Stomach smooth muscle (tissue), 2 donors: ENCODE measurements at regions not wholly inside any gene's neighbourhood (a gene's known extent, or its start where the extent isn't known, plus 50 kb on each side); places are given as distances from the start of the nearest gene placed in this dataset.

Source experiments
- H3K27ac ChIP-seq: one replicate; pipeline ENCODE4 v1.7.0; 2013; ENCODE audit warnings: mild to moderate bottlenecking, low read length, inconsistent platforms
- H3K27me3 ChIP-seq, 2 donors: one replicate each; pipeline ENCODE4 v1.7.0; 2013; ENCODE audit warnings: low read length in 2 of 2; ENCODE audit not compliant: insufficient read depth in 2 of 2, control insufficient read depth in 1 of 2
- H3K36me3 ChIP-seq, 2 donors: one replicate each; pipeline ENCODE4 v1.7.0; 2013; ENCODE audit warnings: low read length in 2 of 2; ENCODE audit not compliant: control insufficient read depth in 2 of 2, insufficient read depth in 2 of 2
- H3K4me1 ChIP-seq: one replicate; pipeline ENCODE4 v1.7.0; 2013; ENCODE audit warnings: low read length; ENCODE audit not compliant: control insufficient read depth, insufficient read depth
- H3K4me3 ChIP-seq, 2 donors: one replicate each; pipeline ENCODE4 v1.7.0; 2013; ENCODE audit warnings: low read length in 2 of 2
- H3K9ac ChIP-seq, 2 donors: one replicate each; pipeline ENCODE4 v1.7.0; 2013; ENCODE audit warnings: low read length in 2 of 2, mild to moderate bottlenecking in 1 of 2
- H3K9me3 ChIP-seq, 2 donors: one replicate each; pipeline ENCODE4 v1.7.0; 2013; ENCODE audit warnings: low read length in 2 of 2; ENCODE audit not compliant: control insufficient read depth in 2 of 2
- donor health status: healthy.
- donor health status: Pancreatic carcinoma.

DNA sequence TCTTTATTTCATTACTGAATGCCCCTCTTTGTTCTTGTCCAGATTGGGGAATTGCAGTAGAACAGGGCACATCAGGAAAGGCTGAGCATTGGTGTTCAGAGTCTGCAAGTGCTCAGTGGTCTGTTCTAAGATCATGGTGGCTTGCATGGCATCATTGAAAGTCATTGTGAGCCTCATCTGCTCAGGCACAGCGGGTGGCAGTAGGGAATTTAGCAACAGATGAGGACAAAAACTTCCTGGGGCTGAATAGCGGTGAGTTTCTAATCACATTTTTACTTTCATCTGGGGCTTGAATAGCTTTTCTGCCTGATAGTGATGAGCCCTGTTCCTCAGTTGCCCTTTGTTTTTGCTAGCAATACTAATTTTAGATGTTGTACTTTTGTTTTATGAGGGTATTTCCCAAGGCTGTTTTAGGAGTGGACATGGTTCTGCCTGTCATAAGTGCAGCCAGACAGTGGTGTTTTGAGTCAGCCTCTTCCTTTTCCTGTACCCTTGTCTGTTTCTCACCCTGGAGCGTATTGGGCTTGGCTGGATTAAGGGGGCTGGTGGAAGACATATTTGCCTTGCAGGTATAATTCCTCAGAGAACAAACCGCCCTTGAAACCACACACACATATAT lies 127.2 kb upstream of the IL12A start:
- no peak overlapping the region for H3K9ac ChIP-seq
- H3K27me3 ChIP-seq: no peaks in the 10 kb centered on the region
- no peak overlapping the region for H3K4me3 ChIP-seq
- peak overlapping the region; percentile 19 for H3K27ac ChIP-seq
- peaks cover 45% of the 10 kb centered on the region for H3K4me1 ChIP-seq
- no peaks in the 10 kb centered on the region for H3K9me3 ChIP-seq
- H3K36me3 ChIP-seq: no peaks in the 10 kb centered on the region

DNA sequence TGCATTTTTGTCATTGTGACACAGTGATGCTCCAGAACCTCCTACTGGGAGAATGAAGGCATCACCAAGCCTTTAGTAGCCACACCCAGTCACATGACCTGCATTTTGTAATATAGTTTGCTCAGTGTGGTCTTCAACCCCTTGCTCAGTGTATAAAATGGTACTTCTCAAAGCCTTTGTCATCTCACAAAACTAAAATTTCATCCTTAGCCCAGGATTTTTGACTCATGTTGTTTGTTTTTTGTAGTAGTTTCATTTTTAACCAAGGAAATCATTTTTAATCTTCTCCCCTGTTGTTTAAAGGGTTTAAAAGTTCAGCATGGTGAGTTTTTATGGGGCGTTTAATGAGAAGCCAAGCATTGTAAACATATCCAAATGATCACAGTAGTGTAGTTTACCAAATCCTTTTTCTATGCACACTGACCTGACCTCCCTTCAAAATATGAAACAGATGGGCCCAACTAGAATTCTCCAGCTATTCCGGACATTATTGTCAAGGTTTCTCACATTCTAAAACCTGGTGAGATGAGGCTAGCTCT lies 123.5 kb upstream of the IL12A start:
- peaks cover 0 to 6% of the 10 kb centered on the region in 2 donors for H3K36me3 ChIP-seq
- peaks cover 18% of the 10 kb centered on the region for H3K4me1 ChIP-seq
- H3K9ac ChIP-seq: no peak overlapping the region
- H3K4me3 ChIP-seq: peak overlapping the region in 1 of 2 donors; percentile 16
- H3K27ac ChIP-seq: peak overlapping the region; percentile 64
- H3K9me3 ChIP-seq: no peaks in the 10 kb centered on the region
- H3K27me3 ChIP-seq: no peaks in the 10 kb centered on the region

DNA sequence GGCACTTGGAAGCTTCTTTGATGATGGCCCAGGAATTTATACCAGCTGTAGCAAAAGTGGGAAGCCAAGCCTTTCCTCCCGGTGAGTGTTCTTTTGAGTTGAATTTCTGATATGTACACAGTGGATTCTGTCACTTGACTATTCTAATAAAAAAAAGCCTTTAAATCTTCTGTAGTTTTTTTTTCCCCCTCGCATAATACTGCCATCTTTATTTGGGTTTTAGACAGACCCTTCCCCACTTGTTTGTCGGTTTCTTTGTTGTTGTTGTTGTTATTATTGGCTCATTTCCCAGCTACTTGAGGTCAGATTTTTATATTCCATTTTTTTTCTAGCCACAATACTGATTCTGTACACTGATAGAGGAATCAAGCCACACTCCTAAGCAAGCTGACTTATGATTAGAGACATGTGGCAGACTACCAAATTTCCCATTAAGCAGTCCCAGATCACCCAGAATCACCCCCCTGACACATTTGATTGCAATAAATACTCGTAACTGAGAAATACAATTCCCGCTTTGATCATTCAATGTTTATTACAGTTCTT lies 122.4 kb upstream of the IL12A start:
- Histone ChIP-seq H3K9ac (no peak overlapping the region), H3K27ac (peak overlapping the region; percentile 64), H3K9me3 (no peaks in the 10 kb centered on the region), H3K4me3 (no peak overlapping the region), H3K27me3 (no peaks in the 10 kb centered on the region), H3K4me1 (peaks cover 9% of the 10 kb centered on the region), H3K36me3 (peaks cover 0 to 6% of the 10 kb centered on the region in 2 donors)

DNA sequence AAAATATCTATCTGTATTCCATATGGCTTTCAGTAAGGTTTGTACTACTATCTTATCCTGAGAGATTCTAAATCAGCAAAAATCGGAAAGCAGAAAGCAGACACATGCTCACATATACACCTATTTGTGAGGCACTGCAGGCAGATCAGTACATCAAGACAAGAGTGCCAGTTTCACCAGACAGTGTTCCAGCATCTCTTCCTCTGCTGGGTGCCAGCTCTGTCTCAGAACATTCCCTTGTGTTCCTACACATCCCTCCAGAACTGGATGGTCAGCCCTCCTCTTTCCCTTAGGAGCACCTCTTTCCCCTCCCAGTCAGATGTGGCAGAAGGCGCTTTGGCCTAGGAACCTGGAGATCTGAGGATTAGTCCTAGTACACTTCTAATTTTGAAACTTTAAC lies 121.3 kb upstream of the IL12A start:
- no peak overlapping the region for H3K9ac ChIP-seq

DNA sequence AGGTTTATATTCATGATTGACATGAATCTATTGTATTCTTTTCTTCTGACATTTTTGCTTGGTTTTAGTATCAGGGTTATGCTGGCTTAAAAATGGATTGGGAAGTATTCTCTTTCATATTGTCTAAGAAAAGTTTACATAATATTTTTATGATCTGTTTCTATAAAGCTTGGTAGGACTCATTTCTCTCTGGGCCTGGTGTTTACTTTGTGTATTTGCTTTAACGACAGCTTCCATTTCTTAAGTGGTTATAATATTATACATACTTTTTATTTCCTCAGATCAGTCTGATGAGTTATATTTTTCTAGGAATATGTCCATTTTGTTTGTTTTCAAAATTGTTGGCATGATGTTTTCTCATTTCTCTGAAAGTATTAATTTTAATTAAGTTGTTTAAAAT lies 117.9 kb upstream of the IL12A start:
- no peak overlapping the region for H3K27ac ChIP-seq
- no peak overlapping the region for H3K4me3 ChIP-seq
- no peaks in the 10 kb centered on the region for H3K4me1 ChIP-seq
- no peak overlapping the region for H3K9ac ChIP-seq
- no peaks in the 10 kb centered on the region for H3K9me3 ChIP-seq
- H3K36me3 ChIP-seq: peaks cover 0 to 6% of the 10 kb centered on the region in 2 donors
- no peaks in the 10 kb centered on the region for H3K27me3 ChIP-seq

More for the DNA sequence above, 121.3 kb upstream of the IL12A start:
- H3K27ac ChIP-seq: peak overlapping the region; percentile 4
- peaks cover 0 to 6% of the 10 kb centered on the region in 2 donors for H3K36me3 ChIP-seq
- H3K4me3 ChIP-seq: no peak overlapping the region
- no peaks in the 10 kb centered on the region for H3K9me3 ChIP-seq
- H3K27me3 ChIP-seq: no peaks in the 10 kb centered on the region
- H3K4me1 ChIP-seq: peaks cover 8% of the 10 kb centered on the region

DNA sequence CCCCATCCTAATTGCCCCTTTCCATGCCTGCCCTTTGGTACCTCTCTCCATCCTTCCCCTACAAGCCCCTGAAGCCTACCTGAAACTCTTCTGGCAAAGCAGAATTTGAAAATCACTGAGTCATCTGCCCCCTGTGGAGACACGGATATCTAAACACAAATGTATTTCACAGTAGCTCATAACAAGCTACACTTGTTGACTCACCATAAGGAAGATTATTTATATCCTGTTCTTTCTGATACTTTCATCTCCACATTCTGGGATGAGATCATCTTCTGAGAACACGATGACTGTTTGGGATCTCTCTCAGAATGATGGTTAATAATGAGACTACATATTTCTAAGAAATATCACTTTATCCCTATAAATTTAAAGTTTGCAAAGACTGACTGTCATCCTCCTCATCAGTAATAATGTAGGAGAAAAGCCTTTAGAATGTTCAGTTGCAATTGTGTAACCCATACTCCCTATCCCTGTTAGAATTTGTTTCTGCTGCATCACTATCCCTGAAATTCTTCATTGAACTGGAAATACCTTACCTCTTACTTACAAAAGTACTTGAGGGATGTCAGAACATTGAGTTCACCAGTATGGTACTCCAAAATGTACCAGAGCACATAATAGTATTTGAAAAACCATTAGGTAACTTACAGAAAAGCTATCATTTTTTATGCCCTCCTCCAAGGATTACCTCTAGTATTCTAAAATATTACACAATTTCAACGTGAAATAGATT lies 116.1 kb upstream of the IL12A start:
- Histone ChIP-seq H3K4me3 (no peak overlapping the region), H3K27me3 (no peaks in the 10 kb centered on the region)

DNA sequence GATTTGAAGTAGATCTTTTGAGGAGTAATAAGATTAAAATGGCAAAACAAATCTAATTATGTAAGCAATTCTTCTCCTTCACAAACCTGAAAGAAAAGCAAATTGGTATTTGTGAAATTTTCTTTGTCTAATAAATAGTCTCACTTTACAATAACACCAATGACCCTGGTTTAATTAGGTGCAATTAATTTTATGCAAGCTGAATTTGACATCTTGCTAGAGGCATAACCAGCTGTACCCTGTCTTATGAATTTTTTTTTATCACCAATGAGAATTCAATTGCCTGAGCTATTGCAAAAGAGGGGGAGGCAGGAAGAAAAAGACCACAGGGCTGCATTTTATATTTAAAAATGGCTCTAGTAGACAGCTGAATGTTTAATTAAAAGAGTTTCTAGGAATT lies 113.5 kb upstream of the IL12A start:
- no peak overlapping the region for H3K4me3 ChIP-seq
- peaks cover 6% of the 10 kb centered on the region for H3K4me1 ChIP-seq
- no peak overlapping the region for H3K9ac ChIP-seq
- no peaks in the 10 kb centered on the region for H3K9me3 ChIP-seq
- H3K36me3 ChIP-seq: no peaks in the 10 kb centered on the region
- H3K27ac ChIP-seq: no peak overlapping the region
- no peaks in the 10 kb centered on the region for H3K27me3 ChIP-seq

More for the DNA sequence above, 116.1 kb upstream of the IL12A start:
- H3K9ac ChIP-seq: no peak overlapping the region
- H3K36me3 ChIP-seq: peaks cover 0 to 6% of the 10 kb centered on the region in 2 donors
- H3K9me3 ChIP-seq: no peaks in the 10 kb centered on the region
- no peaks in the 10 kb centered on the region for H3K4me1 ChIP-seq
- no peak overlapping the region for H3K27ac ChIP-seq

DNA sequence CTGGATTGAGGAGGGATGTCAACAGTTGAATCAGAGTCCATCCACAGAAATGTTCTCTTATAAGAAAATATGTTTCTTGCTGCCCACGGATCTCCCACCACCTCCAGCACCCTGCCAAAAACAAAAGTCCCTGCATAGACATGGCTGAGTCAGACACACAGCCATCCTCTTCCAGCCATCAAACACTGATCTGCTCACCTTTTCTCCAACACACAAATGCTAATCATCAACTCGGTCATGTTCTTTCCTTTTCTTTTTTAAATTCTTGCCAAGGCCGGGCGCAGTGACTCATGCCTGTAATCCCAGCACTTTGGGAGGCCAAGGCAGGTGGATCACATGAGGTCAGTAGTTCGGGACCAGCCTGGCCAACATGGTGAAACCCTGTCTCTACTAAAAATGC lies 110.7 kb upstream of the IL12A start:
- Histone ChIP-seq H3K9ac (no peak overlapping the region), H3K27me3 (no peaks in the 10 kb centered on the region), H3K27ac (no peak overlapping the region), H3K4me3 (no peak overlapping the region), H3K9me3 (no peaks in the 10 kb centered on the region), H3K4me1 (peaks cover 19% of the 10 kb centered on the region), H3K36me3 (no peaks in the 10 kb centered on the region)

DNA sequence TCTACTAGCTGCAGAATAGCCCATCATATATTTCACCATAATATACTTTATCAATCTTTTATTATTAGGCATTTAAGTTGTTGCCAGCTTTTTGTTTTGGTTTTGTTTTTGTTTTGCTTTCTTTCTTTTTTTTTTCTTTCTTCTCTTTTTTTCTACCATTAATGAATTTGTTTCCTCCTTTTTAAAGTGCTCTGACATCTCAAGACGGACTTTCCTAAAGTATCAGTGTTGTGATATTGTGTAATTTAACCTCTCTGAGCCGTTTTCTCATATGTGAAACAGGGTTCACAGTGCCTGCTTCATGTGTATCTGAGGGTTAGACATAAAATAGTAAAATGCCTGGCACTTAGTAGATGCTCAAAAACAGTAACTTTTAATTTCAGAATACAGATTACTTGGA lies 109.5 kb upstream of the IL12A start:
- no peak overlapping the region for H3K4me3 ChIP-seq
- no peaks in the 10 kb centered on the region for H3K36me3 ChIP-seq
- H3K9ac ChIP-seq: no peak overlapping the region
- no peaks in the 10 kb centered on the region for H3K27me3 ChIP-seq
- H3K27ac ChIP-seq: no peak overlapping the region
- H3K4me1 ChIP-seq: peaks cover 24% of the 10 kb centered on the region
- H3K9me3 ChIP-seq: no peaks in the 10 kb centered on the region

DNA sequence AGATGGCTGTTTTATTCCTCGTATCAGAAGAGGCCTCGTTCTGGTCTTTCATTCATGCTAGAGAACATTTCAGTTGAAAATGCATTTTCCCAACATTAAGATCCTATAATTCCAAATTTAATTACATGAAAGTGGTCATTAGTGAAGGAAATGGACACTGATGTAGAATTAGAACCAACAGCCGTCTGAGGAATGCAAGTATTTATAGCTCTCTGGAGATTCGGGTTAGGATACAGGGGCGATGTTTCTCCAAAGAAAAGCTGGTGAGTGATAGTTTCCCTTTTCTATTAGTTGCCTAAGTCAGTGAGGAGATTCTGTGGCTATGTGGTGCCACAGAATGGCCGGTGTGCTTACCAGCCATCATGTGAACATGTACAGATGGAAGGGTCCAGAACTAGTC lies 109.0 kb upstream of the IL12A start:
- Histone ChIP-seq H3K4me3 (no peak overlapping the region), H3K27ac (no peak overlapping the region), H3K36me3 (no peaks in the 10 kb centered on the region), H3K4me1 (peaks cover 25% of the 10 kb centered on the region), H3K27me3 (no peaks in the 10 kb centered on the region), H3K9me3 (no peaks in the 10 kb centered on the region), H3K9ac (no peak overlapping the region)

DNA sequence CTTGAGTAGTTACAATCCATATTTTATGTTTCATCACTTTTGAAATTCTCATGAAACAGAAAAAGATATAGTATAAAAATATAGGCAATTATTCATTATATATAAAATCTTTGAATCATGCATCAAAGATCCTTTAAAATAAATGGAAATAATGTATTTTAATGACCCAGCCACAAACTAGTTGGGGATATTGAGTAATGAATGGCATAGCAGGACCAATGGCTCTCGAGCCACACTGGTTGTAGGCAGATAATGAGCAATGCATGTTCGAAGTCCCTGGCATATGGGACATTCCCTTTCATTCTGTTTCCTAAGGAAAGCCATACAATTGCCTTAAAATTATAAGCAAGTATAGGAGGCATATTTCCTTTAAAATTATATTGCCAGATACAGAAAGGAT lies 107.4 kb upstream of the IL12A start:
- no peaks in the 10 kb centered on the region for H3K27me3 ChIP-seq
- no peak overlapping the region for H3K9ac ChIP-seq
- H3K9me3 ChIP-seq: no peaks in the 10 kb centered on the region
- no peaks in the 10 kb centered on the region for H3K36me3 ChIP-seq
- no peak overlapping the region for H3K4me3 ChIP-seq
- peaks cover 35% of the 10 kb centered on the region for H3K4me1 ChIP-seq
- H3K27ac ChIP-seq: no peak overlapping the region
